ENCODE measurements at regions not wholly inside any gene's neighbourhood (a gene's known extent, or its start where the extent isn't known, plus 50 kb on each side); places are given as distances from the start of the nearest gene placed in this dataset.

DNA sequence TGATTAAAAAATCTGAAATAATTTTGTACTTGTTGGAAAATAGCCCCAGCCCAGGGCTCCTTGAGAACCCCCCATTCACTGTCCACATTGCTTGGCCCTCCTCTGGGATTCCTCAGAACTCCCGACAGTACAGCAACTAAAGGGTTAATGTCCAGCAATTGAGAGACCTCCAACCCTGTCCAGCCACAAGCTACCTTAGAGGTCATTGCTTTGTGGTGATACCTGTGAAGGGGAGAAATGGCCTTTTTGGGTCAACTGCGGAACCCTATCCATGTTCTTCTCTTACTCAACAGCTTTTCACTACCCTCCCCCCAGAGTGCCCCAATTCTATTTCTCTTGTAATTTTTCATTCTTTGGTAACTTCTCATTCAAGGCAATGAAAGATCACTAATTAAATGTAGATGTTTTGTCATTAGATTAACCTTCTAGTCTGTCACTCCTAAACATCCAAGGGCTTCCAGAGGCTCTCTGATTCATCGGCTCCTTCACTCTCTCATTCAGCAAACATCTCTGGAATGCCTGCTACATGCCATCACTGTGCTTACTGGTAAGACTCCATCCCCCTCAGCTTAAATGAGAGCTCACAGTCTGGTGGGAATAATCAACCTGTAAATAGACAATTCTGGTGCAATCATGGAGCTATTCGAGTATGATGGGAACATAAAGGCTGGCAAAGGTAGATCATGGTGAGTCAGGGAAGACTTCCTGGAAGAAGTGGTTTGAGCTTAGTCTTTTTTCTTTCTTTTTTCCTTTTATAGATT is 241.4 kb upstream of the PGRMC2 start:
- DNase-seq = no peak

DNA sequence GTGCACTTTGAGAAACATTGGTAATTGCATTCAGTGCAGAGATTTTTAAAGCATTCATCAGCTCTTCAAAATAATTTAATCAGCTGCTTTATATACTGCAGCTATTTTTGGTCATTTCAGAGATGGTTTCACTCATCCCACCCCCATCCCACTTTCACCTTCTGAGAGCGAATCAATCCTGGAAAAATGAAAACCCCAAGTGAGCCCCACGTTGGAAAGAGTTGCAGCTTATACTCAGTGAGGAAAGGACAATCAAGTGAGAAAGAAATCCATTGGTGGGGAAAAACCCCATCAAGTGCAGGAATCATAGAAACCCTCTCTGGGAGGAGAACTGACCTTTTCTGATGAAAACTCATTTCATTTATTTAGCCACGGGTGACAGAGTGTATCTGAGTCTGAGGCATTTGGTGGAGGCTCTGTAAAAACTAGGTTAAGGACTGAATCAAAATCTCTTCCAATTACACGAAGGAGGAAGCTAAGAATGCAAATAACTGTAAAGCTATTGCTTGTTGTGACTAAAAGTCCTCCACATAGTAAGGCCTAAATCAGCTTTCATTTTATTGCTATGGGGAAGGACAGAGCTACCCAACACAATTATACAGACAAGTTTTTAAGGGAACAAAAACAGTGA is 240.4 kb upstream of the PGRMC2 start:
- no peak for DNase-seq

DNA sequence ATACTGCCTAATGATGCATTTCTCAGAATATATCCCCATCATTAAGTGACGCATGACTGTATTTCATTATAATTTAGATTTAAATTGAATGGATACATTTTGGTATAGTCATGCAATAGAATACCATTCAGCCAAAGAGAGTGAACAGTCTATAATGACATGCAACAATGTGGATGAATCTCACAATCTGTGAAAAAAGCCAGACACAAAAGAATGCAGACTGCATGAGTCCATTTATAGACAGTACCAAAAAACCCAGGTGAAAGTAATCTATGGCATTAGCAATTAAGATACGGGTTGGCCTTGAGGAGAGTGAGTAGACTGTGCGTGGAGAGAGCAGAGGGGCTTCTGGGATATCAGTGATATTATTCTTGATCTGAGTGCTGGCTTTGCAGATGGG is 239.7 kb upstream of the PGRMC2 start:
- DNase-seq = no peak

DNA sequence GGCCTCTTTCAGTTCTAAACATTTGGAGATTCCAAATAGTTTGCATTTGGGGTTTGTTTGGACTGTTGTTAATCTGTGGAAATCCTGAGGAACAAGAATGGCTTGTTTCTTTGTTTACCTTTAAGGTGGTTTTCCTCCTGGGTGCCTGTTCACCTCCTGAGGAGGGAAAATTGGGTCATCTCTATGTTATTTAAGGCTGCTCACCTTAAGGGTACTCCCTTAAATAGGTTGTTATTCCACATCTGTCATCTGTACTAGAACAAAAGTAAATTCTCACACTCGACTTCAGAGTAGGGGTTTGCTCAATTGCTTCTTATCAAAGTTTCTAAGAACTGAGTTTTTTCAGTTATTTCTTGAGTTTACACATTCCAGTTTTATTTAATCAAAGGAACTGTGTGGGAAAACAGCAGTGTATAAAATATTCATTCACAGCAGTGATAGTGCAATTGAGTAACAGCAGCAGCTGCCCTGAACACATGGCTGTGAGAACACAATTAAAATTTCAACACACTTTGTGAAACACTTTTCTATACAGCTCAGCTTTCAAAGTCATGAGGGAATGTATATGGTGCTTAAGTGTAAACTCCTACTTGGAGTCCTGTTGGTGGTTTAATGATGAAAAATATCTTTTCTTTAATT is 238.5 kb upstream of the PGRMC2 start:
- DNase-seq = no peak

DNA sequence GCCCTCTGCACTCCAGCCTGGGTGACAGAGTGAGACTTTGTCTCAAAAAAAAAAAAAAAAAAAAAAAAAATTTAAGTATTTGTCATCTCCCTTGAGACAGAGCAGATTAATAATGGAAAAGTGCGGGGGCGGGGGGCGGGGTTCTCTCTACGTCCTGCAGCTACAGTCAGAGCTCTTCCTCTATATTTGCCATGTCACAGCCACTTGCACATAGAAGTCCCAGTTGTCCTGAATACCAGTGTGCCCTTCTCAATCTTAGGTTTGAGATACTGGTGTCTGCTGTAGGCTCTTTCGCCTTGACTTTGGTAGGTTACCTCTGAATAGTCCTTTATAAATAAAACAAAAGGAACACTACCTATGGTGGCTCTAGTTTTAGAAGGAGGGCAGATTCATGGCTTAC is 237.8 kb upstream of the PGRMC2 start:
- DNase-seq = no peak

DNA sequence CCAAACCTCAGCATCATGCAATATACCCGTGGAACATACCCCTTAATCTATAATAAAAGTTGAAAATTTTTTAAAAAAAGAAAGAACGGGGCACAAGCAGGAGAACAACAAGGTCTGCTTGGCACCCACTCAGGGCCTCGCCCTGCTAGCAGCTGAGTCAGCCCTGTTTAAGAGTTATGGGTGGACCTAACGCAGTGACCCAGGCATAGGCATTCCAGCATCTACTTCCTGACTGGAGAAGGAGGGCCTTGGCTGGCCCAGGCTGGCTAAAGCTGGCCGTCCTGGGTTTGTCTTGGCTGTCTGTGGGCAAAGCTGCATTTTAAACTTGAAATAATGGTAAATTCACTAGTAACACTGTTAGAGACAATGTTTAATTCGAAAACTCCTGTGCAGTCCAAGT is 236.7 kb upstream of the PGRMC2 start:
- no peak for DNase-seq

DNA sequence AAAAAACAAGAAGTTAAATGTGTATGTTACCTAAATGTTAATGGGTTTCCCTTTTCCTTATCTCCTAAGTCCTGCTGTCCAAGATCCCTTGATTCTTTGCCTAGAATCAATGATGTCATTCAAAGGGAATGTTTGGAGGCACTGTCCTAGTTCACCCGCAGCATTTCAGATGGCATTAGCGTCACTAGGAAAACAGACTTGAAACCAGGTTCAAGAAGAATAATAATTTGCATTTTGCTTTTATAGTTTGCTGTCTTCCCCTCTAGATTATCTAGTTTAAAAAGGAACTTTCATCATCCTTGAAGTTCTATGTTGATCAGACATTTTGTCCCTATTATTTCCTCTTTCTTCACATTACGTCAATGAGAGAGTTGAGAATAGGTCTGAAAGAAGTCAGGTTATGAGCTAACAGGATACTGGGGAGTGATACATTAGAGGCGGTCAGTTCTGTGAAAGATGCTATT is 234.1 kb upstream of the PGRMC2 start:
- no peak for DNase-seq

DNA sequence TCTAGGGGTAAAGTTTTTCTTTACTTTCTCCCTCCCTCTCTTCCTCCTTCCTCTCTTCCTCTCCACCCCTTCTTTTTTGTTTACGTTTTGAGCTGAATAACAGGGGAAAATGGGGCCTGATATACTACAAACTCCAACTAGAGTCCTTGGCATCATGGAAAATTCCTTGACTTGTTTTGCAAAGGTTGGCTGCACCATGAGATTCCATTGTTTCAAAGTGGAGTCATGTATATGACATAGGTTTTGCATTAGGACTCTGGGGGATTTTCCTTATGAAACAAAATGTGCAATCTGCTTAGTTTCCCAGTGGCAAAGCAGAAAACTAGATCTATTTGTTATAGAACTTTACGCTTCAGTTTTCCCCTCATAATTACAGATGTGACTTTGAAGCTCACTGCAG is 233.5 kb upstream of the PGRMC2 start:
- no peak for DNase-seq

DNA sequence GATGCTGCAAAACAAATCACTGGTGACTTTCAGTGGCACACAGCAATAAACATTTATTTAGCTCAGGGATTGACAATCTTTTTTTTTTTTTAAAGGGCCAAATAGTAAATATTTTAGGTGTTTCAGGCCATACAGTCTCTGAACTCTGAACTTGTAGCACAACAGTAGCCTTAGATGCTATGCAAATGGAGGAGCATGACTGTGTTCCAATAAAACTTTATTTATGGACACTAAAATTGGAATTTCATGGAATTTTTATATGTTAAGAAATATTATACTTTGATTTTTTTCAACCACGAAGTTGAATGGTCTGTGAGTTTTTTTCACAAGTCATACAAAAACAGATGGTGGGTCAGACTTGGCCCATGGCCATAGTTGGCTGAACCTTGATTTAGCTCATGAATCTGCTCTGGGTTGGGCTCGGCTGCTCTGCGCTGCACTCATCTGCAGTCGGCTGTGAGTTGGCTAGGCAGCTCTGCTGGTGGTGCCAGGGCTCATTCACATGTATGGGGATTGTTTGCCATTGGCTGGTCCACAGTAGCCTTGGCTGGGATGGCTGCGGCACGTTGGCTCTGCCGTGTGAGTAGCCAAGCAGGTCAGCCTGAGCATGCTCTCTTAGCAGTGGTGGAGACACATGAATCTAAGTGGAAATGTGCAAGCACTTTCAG is 231.7 kb upstream of the PGRMC2 start:
- peak; percentile 61 for DNase-seq

DNA sequence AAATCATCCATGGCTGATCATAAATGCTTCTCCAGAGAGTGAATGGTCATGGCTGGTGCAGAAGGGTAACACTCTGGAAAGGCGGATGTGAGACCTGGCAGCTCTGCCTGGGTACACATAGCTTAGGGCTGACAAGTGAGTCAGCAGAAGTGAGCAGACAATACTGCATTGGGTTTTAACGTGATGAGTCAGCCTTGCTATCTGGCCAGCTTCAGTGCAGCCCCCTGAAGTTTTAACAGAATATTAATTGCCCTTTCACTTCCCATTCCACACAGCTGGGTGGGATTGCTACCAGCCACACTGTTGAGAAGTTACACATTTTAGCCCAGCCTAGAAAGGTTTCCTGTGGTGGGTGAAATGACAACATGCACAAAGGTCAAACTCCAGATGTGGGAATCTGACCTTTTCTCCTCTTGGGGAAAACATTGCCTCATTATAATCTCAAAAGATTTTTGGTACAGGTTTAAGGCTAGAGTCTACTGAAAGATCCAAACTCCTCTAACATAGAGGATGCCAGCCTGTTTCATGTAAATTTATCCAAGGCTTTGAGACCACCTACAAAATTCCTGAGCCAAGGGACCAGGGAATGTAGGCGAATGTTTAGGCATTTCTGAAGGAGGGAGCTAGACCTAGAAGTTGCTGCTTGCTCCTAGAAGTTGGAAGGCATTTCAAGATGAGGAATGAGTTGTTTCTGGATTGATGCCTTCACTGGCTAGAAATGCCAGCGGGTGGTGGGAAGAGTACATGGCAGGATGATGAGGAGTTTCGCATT is 230.3 kb upstream of the PGRMC2 start:
- DNase-seq = no peak

DNA sequence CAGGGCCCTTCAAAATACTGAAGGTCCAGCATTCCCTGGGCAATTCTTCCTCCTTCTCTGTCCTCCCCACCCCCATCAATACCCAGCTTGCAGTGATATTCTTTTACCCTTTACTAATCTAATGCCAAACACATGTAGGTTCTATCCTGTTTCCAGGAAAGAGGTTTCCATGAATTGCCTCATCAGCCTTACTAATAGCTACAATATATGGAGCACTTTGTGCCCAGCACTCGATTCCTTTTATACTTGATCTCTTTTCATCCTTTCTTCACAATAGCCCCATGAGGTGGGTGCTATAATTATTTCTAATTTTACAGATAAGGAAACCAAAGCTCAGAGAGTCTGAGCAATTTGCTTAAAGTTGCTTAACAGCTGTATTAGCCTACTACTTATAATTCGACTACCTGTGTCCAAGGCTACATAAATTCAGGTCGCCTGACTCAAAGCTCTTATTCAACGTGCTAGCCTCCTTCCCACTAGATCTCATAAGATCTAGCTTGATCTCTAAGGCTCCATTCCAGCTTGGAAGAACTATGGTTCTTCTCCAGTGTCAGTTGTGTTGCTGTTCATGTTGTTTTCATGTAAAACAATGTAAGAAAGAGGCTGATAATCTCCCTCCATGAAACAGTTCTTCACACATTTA is 229.6 kb upstream of the PGRMC2 start:
- no peak for DNase-seq

DNA sequence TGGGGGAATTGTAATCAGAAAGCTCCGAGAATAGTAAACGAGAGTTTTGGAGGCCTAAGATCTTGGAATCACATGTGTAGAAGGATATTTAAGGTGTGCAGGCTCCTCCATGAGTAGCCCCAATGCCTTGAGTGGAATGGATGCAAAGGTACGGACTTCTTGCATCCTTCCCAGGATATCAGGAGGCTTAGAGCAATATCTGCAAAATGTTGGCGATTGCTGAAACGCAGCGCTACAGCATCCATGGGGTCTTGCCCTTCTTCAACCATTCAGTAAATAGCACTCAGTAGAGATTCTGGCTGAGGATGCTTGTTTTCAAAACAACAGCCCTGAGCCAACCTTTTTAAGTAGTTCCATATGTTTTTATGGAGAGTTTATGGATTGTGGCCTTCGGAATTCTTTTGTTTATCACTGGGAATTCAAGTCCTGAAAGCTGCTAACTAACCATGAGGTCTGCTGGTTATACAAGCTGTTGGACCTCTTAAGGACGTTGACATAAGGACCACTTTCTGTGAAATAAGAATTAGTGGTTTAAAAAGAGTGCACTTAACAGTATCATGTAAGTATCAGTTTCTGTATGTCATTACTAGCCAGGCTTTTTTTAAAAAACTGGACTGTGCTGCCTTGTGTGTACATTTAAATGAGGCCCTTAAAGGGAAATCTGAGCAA is 228.8 kb upstream of the PGRMC2 start:
- DNase-seq = peak; percentile 87

DNA sequence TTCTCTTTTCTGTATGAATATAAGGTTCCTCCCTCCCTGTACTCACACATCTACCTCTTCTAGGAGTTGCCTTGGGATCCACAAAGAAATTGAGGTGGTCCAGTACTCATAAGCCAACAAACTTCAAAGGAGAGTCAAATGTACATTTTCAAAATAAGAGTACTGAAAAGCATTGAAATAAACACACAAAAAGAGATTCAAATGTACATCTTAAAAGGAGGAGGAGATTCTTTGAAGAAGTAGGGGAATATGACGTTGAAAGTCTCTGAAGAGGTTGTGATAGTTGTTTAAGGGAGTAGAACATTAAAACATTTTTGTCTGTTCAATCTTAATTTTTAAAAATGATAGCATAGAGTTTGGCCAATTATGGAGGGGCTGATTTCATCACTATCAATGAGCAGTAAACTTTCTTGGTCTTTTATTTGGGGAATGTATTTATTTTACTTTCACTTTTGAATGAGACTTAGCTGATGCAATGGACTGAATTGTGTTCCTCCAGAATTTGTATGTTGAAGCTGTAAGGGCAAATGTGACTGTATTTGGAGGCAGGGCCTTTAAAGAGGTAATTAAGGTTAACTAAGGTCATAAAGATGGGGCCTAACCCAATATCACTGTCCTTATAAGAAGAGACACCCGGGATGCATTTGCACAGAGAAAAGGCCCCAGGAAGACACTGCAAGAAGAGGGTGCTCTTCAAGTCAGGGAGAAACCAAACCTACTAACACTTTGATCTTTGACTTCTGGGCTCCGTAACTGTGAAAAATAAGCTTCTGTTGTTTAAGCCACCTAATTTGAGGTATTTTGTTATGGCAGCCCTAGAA is 226.3 kb upstream of the PGRMC2 start:
- no peak for DNase-seq

DNA sequence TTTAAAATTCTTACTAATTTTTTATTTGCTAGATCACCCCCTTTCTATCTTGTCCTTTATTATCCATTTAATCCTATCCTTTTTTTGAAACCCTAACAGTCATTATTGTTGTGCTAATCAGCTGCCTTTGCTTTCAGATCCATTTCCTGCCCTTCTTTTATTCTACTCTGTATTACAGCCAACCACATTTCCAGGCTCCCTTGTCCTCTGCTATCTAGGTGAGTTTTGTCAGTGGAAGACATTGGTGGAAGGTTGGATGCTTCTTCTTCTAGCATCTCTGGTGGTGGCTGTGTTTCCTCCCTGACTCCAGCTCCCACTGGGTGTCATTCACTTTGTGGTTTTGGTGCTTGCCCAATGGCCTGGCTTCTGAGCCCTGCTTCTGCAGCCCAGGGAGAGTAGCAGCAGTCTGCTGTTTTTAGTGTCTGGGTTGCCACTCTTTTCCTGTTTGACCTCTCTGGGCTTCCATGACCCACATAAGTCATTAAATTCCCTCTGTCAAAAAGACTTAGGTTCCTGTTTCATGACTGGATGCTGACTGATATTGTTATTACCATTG is 225.2 kb upstream of the PGRMC2 start:
- DNase-seq = no peak

DNA sequence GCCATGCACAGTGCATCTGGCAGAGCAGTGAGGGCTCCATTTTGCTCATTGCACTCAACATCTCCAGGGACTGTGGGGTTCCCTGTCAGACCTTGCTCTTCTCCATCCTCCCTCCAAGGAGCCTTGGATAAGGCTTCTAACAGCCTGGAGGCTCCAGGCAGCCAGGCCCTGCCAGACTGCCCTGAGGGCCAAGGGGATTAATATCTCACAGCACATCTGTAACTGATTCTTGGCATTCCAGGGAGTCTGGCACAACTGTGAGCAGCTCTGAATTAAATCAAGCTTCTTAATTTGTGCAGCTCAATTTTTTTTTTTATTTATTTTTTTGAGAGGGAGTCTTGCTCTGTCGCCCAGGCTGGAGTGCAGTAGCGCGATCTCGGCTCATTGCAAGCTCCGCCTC is 224.5 kb upstream of the PGRMC2 start:
- no peak for DNase-seq

DNA sequence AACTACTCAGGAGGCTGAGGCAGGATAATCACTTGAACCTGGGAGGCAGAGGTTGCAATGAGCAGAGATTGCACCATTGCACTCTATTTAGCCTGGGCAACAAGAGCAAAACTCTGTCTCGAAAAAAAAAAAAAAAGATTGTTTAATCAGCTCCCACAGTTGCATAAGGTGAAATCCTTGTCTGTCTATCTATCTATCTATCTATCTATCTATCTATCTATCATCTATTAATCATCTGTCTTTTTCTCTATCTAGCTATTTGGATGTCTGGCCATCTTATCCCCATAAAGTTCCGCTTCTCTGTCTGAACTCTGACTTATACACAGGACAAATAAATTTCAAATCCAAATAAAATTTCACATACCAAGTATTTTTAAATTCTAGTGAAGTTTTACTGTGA is 223.2 kb upstream of the PGRMC2 start:
- no peak for DNase-seq

DNA sequence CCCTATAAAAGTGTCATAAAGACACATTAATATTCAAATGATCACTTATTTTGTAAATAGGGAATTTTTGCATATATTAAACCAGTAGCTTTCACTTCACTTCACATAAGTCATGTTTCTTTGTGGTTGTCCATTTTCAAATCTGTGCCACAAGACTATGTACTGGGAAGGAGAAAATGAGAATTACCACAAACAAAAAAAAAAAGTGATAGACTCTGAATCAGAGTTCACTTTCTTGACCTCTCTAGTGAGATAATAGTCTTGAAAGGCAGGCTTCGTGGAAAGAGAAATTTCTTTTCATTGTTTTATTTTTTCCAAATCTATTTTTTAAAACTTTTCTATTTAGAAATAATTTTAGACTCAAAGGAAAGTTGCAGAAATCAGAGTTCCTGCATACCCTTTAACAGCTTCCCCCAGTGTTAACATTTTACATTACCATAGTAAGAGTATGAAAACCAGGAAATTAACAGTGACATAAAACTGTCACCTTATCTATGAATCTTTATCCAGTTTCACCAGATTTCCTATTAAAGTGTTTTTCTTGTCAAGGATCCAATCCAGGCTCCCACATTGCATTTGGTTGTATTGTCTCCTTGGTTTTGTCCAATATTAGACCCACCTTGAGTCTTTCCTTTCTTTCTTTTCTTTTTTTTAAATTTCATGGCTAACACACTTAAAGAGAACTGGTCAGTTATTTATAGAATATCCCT is 215.4 kb upstream of the PGRMC2 start:
- no peak for DNase-seq

DNA sequence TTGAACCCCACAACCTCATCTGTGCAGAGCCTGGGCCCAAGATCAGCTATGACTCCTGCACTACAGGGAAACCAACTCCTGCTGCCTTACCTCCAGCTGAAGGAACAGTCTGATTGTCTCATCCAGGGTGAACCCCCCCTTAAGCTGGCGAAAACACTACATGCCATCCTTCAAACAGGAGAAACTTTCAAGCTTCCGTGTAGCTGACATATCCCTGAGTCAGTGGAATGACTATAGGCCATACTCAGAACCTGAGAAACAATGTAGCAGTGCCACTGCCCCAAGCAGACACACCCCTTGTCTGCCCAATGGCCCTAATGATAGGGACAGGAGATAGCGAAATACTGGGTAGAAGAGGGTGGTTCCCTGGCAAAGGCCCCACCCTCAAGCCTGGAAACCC is 213.6 kb upstream of the PGRMC2 start:
- DNase-seq = no peak
